ENCODE measurements at regions not wholly inside any gene's neighbourhood (a gene's known extent, or its start where the extent isn't known, plus 50 kb on each side); places are given as distances from the start of the nearest gene placed in this dataset.

GRCh38 chr5:51748647-51749046 lies 365.4 kb downstream of the ISL1 start:
- H3K9me3 ChIP-seq (ENCODE audit: control insufficient read depth in 4 of 4, insufficient read depth in 3 of 4, low read length in 3 of 4) = no peaks in the 10 kb centered on the region
- H3K36me3 ChIP-seq (ENCODE audit: control insufficient read depth in 4 of 4, insufficient read depth in 4 of 4, low read length in 4 of 4) = no peaks in the 10 kb centered on the region
- H3K4me3 ChIP-seq = no peak overlapping the region
- no peaks in the 10 kb centered on the region for H3K4me1 ChIP-seq (ENCODE audit: control insufficient read depth in 5 of 5, insufficient read depth in 5 of 5, low read length in 5 of 5)
- WGBS, 2 donors = 79 to 82% methylated on average over 2 of the region's 2 CpGs
- H3K27me3 ChIP-seq (ENCODE audit: control insufficient read depth in 3 of 3, insufficient read depth in 3 of 3, low read length in 2 of 3) = no peaks in the 10 kb centered on the region
- H3K27ac ChIP-seq (ENCODE audit: low read depth in 1 of 2, low read length in 1 of 2) = no peak overlapping the region
- DNase-seq (no peak), ATAC-seq (ENCODE audit: insufficient read depth, low FRiP score) (no peak)
- no peak for TF ChIP-seq CTCF (IDR thresholded peaks at IDR 0.05; ENCODE audit: control extremely low read depth, extremely low read depth)
- H3K9ac ChIP-seq (ENCODE audit: insufficient read depth in 1 of 2, low read length in 2 of 2) = no peak overlapping the region

Measured in lung (tissue), 11 donors.